Left ventricle myocardium inferior (tissue), 1 donor: ENCODE measurements at regions not wholly inside any gene's neighbourhood (a gene's known extent, or its start where the extent isn't known, plus 50 kb on each side); places are given as distances from the start of the nearest gene placed in this dataset.

Source experiments
- DNase-seq: peaks from one replicate; pipeline ENCODE4 v3.0.0-alpha.2; 2020
- H3K27ac ChIP-seq: fragments of 200-600 bp; replicated peaks from 2 replicates; pipeline ENCODE4 v1.8.0; 2021
- H3K27me3 ChIP-seq: fragments of 200-600 bp; 2 replicates; pipeline ENCODE4 v1.8.0; 2021; ENCODE audit warnings: low read depth
- H3K36me3 ChIP-seq: fragments of 200-600 bp; 2 replicates; pipeline ENCODE4 v1.8.0; 2021
- H3K4me1 ChIP-seq: fragments of 200-600 bp; 2 replicates; pipeline ENCODE4 v1.8.0; 2021
- H3K4me3 ChIP-seq: fragments of 200-600 bp; 2 replicates; pipeline ENCODE4 v1.8.0; 2021; ENCODE audit warnings: mild to moderate bottlenecking, moderate library complexity
- H3K9me3 ChIP-seq: fragments of 200-600 bp; replicated peaks from 2 replicates; pipeline ENCODE4 v1.8.0; 2021
- intact Hi-C: fragments of 100-400 bp; cut with micrococcal nuclease; formaldehyde crosslinking; loops from one replicate; pipeline ENCODE4 v1.11.0; 2022
- TF ChIP-seq, protein P1 (sequence below): fragments of 200-600 bp; IDR thresholded peaks from 2 replicates; pipeline ENCODE4 v1.8.0; 2021; ENCODE audit warnings: antibody characterized with exemption, mild to moderate bottlenecking, borderline replicate concordance
- donor health status: DM: no; HTN: yes; CAD: no; lungs with severe emphysema.

DNA sequence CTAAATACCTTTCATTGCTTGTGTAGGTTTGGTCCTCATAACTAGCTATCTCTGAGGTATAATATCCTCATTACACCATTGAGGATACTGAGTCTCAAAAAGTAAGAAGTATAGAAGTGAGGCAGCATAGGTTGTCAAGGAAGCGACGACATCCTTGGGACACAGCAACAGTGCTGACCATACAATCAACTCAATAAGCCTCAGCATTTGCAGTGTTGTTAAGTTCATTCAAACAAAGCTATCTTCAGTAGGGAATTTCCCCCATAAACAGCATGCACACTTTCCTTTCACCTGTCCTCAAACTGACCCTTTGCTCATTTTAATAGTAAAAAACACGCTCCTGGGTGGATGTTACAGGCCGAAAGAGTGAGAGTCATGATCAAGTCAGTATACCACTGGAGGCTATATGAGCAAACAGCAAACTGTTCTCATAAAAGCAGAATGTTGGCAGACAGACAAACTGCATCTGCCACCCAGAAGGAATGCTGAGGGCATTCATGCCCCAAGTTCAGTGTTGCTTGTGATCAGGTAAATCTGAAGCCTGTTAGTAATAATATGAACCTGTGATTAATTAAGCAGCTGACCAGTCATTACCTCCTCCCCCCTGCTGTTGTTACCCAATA, 756.2 kb upstream of the TENM4 start:
- Histone ChIP-seq H3K36me3 (no peaks in the 10 kb centered on the region), H3K4me3 (no peak overlapping the region), H3K4me1 (no peaks in the 10 kb centered on the region), H3K27ac (no peak overlapping the region), H3K27me3 (no peaks in the 10 kb centered on the region), H3K9me3 (no peaks in the 10 kb centered on the region)
- TF ChIP-seq, protein P1, sequence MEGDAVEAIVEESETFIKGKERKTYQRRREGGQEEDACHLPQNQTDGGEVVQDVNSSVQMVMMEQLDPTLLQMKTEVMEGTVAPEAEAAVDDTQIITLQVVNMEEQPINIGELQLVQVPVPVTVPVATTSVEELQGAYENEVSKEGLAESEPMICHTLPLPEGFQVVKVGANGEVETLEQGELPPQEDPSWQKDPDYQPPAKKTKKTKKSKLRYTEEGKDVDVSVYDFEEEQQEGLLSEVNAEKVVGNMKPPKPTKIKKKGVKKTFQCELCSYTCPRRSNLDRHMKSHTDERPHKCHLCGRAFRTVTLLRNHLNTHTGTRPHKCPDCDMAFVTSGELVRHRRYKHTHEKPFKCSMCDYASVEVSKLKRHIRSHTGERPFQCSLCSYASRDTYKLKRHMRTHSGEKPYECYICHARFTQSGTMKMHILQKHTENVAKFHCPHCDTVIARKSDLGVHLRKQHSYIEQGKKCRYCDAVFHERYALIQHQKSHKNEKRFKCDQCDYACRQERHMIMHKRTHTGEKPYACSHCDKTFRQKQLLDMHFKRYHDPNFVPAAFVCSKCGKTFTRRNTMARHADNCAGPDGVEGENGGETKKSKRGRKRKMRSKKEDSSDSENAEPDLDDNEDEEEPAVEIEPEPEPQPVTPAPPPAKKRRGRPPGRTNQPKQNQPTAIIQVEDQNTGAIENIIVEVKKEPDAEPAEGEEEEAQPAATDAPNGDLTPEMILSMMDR, result no peak
- no peak for DNase-seq
- intact Hi-C loops, result no loop called here

DNA sequence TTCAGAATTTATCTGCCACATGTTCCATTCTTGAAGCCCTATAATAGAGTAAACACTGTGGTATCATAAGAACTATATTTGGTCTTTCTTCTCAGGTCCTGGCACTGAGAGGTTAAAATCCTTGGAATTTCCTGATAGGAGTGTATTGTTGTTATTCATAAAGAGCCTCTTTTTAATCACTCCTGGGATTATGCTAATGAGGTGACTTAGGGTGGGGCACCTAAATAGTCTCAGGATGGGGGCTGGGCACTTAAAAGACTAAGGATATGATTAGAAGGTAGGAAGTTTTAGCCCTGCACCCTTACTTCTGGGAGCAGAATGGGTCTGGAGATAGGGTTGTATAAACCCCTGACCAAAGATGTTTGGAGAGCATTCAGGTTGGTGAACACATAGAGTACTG, 755.2 kb upstream of the TENM4 start:
- Histone ChIP-seq H3K4me3 (no peak overlapping the region), H3K4me1 (no peaks in the 10 kb centered on the region), H3K27ac (no peak overlapping the region), H3K9me3 (no peaks in the 10 kb centered on the region), H3K27me3 (no peaks in the 10 kb centered on the region), H3K36me3 (no peaks in the 10 kb centered on the region)
- DNase-seq, result no peak
- intact Hi-C loops, result no loop called here
- TF ChIP-seq, protein P1, result no peak

DNA sequence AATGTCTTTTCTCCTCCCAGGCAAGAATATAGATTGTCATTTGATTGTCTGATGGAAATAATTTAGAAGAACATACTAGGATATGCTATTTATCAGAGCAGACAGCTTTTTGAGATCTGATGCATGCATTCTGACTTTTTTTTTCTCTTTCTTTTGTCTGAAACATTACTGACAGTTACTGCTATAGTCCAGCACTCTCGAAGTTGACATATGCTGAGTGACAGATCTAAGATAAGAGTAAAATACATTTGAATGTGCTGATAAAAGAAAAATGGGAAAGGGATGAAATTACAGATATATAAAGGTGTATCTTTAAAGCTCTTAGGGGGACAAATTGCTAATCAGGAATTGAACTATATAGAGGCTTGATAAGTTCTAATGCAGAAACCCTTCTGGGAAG, 753.8 kb upstream of the TENM4 start:
- H3K36me3 ChIP-seq, result no peaks in the 10 kb centered on the region
- DNase-seq, result no peak
- H3K4me3 ChIP-seq, result no peak overlapping the region
- no peaks in the 10 kb centered on the region for H3K4me1 ChIP-seq
- H3K27ac ChIP-seq, result no peak overlapping the region
- intact Hi-C loops, result no loop called here
- no peaks in the 10 kb centered on the region for H3K27me3 ChIP-seq
- no peaks in the 10 kb centered on the region for H3K9me3 ChIP-seq
- TF ChIP-seq, protein P1, result no peak

DNA sequence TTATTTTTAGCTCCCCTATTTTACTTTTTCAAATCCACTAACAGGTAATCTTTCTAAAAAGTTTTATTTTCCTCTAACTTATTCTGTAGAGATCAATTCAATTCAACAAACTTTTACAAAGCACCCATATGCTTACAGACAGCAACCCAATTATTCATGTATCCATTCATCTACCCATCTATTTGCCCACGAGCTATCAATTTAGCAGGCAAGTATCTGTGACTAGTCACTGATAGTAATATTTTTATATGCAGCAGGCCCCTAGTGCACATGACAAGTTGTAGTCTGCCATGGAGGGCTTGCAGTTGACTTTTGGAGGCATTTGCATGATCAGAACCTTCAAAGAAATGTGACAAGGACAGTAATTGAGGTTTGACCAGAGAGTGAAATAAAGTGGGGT, 753.2 kb upstream of the TENM4 start:
- no peak for DNase-seq

DNA sequence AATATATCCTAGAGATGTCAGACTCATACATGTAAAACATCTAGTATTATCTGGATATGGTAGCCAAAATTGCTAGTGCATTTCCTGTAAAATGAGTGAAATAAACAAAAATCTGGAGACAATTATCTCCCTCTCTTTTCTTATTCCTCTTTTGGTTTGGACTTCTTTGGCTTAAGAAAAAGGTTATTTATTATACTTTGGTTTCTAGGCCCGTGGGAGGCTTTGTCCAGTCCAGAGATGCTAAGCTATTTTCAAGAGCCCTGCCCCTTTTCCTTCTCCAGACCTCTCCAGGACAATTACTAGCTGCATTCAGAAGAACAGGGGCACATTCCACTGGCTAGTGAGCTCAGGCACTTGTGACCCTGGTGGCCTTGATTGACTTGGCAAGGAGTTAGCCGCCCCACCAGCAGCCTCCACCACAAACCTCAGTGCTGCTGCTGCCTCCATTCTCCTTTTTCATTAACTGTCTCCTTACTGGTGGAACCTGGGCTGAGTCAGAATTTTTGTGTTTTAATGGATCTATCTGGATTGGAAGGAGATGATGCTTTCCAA, 747.3 kb upstream of the TENM4 start:
- TF ChIP-seq, protein P1, result no peak

More for the DNA sequence above, 753.2 kb upstream of the TENM4 start:
- Histone ChIP-seq H3K27me3 (no peaks in the 10 kb centered on the region), H3K27ac (no peak overlapping the region), H3K4me1 (no peaks in the 10 kb centered on the region), H3K9me3 (no peaks in the 10 kb centered on the region), H3K36me3 (no peaks in the 10 kb centered on the region), H3K4me3 (no peak overlapping the region)
- intact Hi-C loops, result no loop called here
- TF ChIP-seq, protein P1, result no peak

More for the DNA sequence above, 747.3 kb upstream of the TENM4 start:
- Histone ChIP-seq H3K9me3 (no peaks in the 10 kb centered on the region), H3K36me3 (no peaks in the 10 kb centered on the region), H3K27me3 (no peaks in the 10 kb centered on the region), H3K4me3 (no peak overlapping the region), H3K27ac (no peak overlapping the region), H3K4me1 (no peaks in the 10 kb centered on the region)
- no peak for DNase-seq
- intact Hi-C loops, result no loop called here
